ENCODE measurements at regions not wholly inside any gene's neighbourhood (a gene's known extent, or its start where the extent isn't known, plus 50 kb on each side); places are given as distances from the start of the nearest gene placed in this dataset.

- no peaks in the 10 kb centered on the region for H3K36me3 ChIP-seq
- no peak for DNase-seq (ENCODE audit: low spot score)
- H3K9me3 ChIP-seq = no peaks in the 10 kb centered on the region
- H3K4me1 ChIP-seq = peaks cover 0 to 69% of the 10 kb centered on the region in 2 donors
- H3K27ac ChIP-seq = peak overlapping the region; percentile 65 to 78
- no peaks in the 10 kb centered on the region for H3K27me3 ChIP-seq
- no peak overlapping the region for H3K4me3 ChIP-seq
- no peak for TF ChIP-seq CTCF (IDR thresholded peaks at IDR 0.05)
Observed at GRCh38 chr6:44051515-44051914, 75.7 kb downstream of the MRPL14 start.

GRCh38 chr6:44050872-44051505 is 76.3 kb downstream of the MRPL14 start:
- no peaks in the 10 kb centered on the region for H3K36me3 ChIP-seq
- no peaks in the 10 kb centered on the region for H3K9me3 ChIP-seq
- peaks cover 0 to 66% of the 10 kb centered on the region in 2 donors for H3K4me1 ChIP-seq
- no peaks in the 10 kb centered on the region for H3K27me3 ChIP-seq
- H3K27ac ChIP-seq = peak overlapping the region; percentile 65 to 78
- H3K4me3 ChIP-seq = no peak overlapping the region
- no peak for DNase-seq (ENCODE audit: low spot score)
- no peak for TF ChIP-seq CTCF (IDR thresholded peaks at IDR 0.05)

- TF ChIP-seq CTCF (IDR thresholded peaks at IDR 0.05) = no peak
- Histone ChIP-seq H3K4me1 (peaks cover 0 to 72% of the 10 kb centered on the region in 2 donors), H3K4me3 (no peak overlapping the region), H3K9me3 (no peaks in the 10 kb centered on the region), H3K36me3 (no peaks in the 10 kb centered on the region), H3K27me3 (no peaks in the 10 kb centered on the region), H3K27ac (peak overlapping the region; percentile 65 to 78)
- DNase-seq (ENCODE audit: low spot score) = no peak
Observed at GRCh38 chr6:44049989-44050871, 77.0 kb downstream of the MRPL14 start.

GRCh38 chr6:44049163-44049988 is 77.9 kb downstream of the MRPL14 start:
- no peak for DNase-seq (ENCODE audit: low spot score)
- peaks cover 0 to 69% of the 10 kb centered on the region in 2 donors for H3K4me1 ChIP-seq
- no peaks in the 10 kb centered on the region for H3K36me3 ChIP-seq
- no peaks in the 10 kb centered on the region for H3K27me3 ChIP-seq
- no peak for TF ChIP-seq CTCF (IDR thresholded peaks at IDR 0.05)
- H3K4me3 ChIP-seq = no peak overlapping the region
- peak overlapping the region; percentile 65 to 78 for H3K27ac ChIP-seq
- no peaks in the 10 kb centered on the region for H3K9me3 ChIP-seq

GRCh38 chr6:44048277-44048676 is 79.0 kb downstream of the MRPL14 start:
- TF ChIP-seq CTCF (IDR thresholded peaks at IDR 0.05) = no peak
- Histone ChIP-seq H3K27me3 (no peaks in the 10 kb centered on the region), H3K36me3 (no peaks in the 10 kb centered on the region), H3K9me3 (no peaks in the 10 kb centered on the region), H3K27ac (no peak overlapping the region), H3K4me1 (peaks cover 2 to 67% of the 10 kb centered on the region in 2 donors), H3K4me3 (no peak overlapping the region)
- DNase-seq (ENCODE audit: low spot score) = no peak
